ENCODE measurements at regions not wholly inside any gene's neighbourhood (a gene's known extent, or its start where the extent isn't known, plus 50 kb on each side); places are given as distances from the start of the nearest gene placed in this dataset.

- TF ChIP-seq CTCF (IDR thresholded peaks at IDR 0.05) (no peak), POLR2AphosphoS5 (IDR thresholded peaks at IDR 0.05; ENCODE audit: insufficient read depth in 1 of 2, low read depth in 1 of 2) (no peak), POLR2A (IDR thresholded peaks at IDR 0.05) (no peak)
Measured at GRCh38 chr7:46294381-46294780, 373.3 kb upstream of the IGFBP3 start.
